HFFc6 (cell line): ENCODE measurements at regions not wholly inside any gene's neighbourhood (a gene's known extent, or its start where the extent isn't known, plus 50 kb on each side); places are given as distances from the start of the nearest gene placed in this dataset.
"Not testable (repeated sequence)": the region's sequence is repeated elsewhere in the genome, so short reads cannot be mapped to it uniquely, and the experiment has no call there.

Source experiments
- DNase-seq: peaks from one replicate; pipeline ENCODE4 v3.0.0-alpha.2; 2018
- H3K27ac Mint-ChIP-seq: 2 replicates; pipeline ENCODE4 v1.8.0; 2020; ENCODE audit warnings: mild to moderate bottlenecking, mixed read lengths
- H3K27me3 Mint-ChIP-seq: 2 replicates; pipeline ENCODE4 v1.8.0; 2021; ENCODE audit warnings: mild to moderate bottlenecking, moderate library complexity, mixed read lengths; ENCODE audit not compliant: insufficient read depth
- H3K36me3 Mint-ChIP-seq: 2 replicates; pipeline ENCODE4 v1.8.0; 2021; ENCODE audit warnings: low read depth, mixed read lengths
- H3K4me1 Mint-ChIP-seq: 2 replicates; pipeline ENCODE4 v1.8.0; 2020; ENCODE audit warnings: low read depth, mixed read lengths
- H3K4me3 Mint-ChIP-seq: 2 replicates; pipeline ENCODE4 v1.8.0; 2020; ENCODE audit warnings: mild to moderate bottlenecking, moderate library complexity, mixed read lengths
- H3K9me3 Mint-ChIP-seq: 2 replicates; pipeline ENCODE4 v1.8.0; 2020; ENCODE audit warnings: mild to moderate bottlenecking, mixed read lengths
- TF ChIP-seq, protein P1 (sequence below): fragments of 200-600 bp; sonication (generic); IDR thresholded peaks from 2 replicates; pipeline ENCODE4 v1.5.0; 2021; ENCODE audit warnings: antibody characterized with exemption, mild to moderate bottlenecking

DNA sequence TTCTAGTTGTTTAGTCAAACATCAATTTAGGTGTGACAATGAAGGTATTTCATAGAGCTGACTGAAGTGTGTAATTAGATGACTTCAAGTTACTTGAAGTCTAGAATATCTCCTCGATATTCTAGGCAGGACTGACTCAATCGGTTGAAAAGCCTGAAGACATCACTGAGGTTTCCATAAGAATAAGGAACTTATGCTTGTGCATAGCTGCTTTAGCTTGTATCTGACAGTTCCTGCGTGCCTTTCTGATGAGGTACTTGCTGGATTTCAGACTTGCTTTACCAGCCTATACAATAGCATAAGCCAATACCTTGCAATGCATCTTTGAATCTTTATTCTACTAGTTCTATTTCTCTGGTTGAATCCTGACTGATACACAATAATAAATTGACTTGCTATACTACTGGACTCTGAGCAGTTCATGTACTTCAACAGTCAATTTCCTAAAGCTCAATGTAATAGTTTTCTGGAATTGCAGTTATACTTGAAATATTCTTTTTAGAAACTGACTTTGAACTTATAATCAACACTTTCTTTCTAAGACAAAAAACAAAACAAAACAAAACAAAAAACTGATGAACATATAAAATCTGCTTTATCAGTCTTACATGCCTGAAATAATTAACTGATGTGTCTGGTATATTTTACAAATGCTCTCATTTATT is 1534.8 kb downstream of the SLITRK5 start:
- no peaks in the 10 kb centered on the region; the same call in 1 of the 2 replicates for H3K27me3 Mint-ChIP-seq
- no peaks in the 10 kb centered on the region for H3K36me3 Mint-ChIP-seq
- H3K9me3 Mint-ChIP-seq, result peaks cover 15% of the 10 kb centered on the region; the same call in 1 of the 2 replicates
- TF ChIP-seq, protein P1, sequence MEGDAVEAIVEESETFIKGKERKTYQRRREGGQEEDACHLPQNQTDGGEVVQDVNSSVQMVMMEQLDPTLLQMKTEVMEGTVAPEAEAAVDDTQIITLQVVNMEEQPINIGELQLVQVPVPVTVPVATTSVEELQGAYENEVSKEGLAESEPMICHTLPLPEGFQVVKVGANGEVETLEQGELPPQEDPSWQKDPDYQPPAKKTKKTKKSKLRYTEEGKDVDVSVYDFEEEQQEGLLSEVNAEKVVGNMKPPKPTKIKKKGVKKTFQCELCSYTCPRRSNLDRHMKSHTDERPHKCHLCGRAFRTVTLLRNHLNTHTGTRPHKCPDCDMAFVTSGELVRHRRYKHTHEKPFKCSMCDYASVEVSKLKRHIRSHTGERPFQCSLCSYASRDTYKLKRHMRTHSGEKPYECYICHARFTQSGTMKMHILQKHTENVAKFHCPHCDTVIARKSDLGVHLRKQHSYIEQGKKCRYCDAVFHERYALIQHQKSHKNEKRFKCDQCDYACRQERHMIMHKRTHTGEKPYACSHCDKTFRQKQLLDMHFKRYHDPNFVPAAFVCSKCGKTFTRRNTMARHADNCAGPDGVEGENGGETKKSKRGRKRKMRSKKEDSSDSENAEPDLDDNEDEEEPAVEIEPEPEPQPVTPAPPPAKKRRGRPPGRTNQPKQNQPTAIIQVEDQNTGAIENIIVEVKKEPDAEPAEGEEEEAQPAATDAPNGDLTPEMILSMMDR, result no peak
- no peak for DNase-seq
- no peaks in the 10 kb centered on the region for H3K4me1 Mint-ChIP-seq
- H3K27ac Mint-ChIP-seq, result no peak overlapping the region
- no peak overlapping the region for H3K4me3 Mint-ChIP-seq

DNA sequence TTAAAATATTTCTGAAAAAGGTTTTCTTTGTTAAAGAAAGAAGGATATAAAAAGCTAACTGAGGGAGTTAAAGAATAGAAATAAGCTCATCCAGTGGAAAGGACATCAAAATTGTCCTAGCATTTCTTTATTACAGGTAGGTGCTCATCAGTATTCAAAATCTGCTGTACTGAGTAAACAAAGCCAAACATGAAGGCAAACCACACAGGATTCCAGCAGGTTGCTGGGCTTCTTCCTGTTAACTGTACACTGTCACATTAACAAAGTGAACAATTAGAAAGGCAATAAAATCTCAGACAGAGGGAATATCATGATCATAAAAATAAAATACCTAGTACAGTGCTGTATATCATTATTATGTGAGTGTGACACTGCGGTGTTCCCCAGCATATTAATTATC is 1541.0 kb downstream of the SLITRK5 start:
- TF ChIP-seq, protein P1, result no peak
- H3K9me3 Mint-ChIP-seq, result peaks cover 17% of the 10 kb centered on the region

DNA sequence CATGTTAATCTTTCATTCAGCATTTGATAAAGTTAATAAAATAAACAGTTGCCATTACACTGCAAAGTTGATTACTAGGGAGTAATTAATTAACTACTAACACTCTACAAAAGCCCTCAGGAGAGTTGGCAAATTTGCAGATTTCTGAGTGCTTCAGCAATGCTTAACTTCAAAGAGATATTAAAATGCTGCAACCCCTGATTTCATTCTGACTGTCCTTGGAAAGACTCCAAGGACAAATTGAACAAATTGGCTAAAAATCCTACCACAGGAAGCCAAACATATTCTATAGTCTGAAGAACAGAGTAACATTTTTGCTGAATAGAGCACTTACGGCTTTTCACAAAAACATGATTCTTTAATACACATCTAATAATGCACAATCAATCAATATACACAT is 1543.0 kb downstream of the SLITRK5 start:
- TF ChIP-seq, protein P1, result no peak
- Mint-ChIP-seq H3K4me1 (no peaks in the 10 kb centered on the region), H3K9me3 (peaks cover 17% of the 10 kb centered on the region), H3K27ac (no peak overlapping the region), H3K4me3 (no peak overlapping the region), H3K36me3 (no peaks in the 10 kb centered on the region), H3K27me3 (no peaks in the 10 kb centered on the region; the same call in 1 of the 2 replicates)
- DNase-seq, result no peak

More for the DNA sequence above, 1541.0 kb downstream of the SLITRK5 start:
- H3K27ac Mint-ChIP-seq, result no peak overlapping the region
- no peak for DNase-seq
- no peaks in the 10 kb centered on the region for H3K36me3 Mint-ChIP-seq
- H3K4me1 Mint-ChIP-seq, result no peaks in the 10 kb centered on the region
- no peak overlapping the region for H3K4me3 Mint-ChIP-seq
- H3K27me3 Mint-ChIP-seq, result no peaks in the 10 kb centered on the region; the same call in none of the 2 replicates

DNA sequence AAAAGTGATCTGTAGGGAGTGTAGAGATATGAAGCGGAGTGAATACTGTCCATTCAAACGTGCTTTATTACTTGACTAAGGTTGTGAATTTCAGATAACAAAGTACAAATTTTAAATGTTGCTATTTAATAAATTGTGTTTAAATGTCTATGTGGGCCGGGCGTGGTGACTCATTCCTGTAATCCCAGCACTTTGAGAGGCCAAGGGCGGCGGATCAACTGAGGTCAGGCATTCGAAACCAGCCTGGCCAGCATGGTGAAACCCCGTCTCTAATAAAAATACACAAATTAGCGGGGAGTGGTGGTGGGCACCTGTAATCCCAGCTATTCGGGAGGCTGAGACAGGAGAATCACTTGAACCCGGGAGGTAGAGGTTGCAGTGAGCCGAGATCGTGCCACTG is 1544.1 kb downstream of the SLITRK5 start:
- H3K4me1 Mint-ChIP-seq, H3K27ac Mint-ChIP-seq, H3K36me3 Mint-ChIP-seq, DNase-seq, H3K27me3 Mint-ChIP-seq, H3K4me3 Mint-ChIP-seq: not testable (repeated sequence)
- peaks cover 17% of the 10 kb centered on the region for H3K9me3 Mint-ChIP-seq

DNA sequence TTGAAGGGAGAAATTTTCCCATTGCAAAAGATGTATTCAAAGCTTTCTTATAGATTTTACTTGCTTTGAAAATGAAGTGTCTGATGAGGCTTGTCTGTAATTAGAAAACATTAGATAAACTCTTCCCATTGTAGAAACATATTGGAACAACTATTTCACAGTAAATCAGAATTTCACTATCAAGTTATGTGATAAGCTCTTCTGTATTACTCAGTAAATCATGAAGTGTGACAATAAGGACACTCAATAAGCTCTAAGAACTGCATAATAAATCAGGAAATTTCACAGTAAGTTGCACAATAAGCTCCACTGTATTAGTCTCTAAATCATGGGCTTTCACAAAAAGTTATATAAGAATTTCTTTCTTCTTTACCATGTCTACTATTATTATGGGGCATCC is 1546.6 kb downstream of the SLITRK5 start:
- no peak for DNase-seq
- Mint-ChIP-seq H3K4me3 (no peak overlapping the region), H3K9me3 (peaks cover 37% of the 10 kb centered on the region), H3K27ac (no peak overlapping the region), H3K36me3 (no peaks in the 10 kb centered on the region), H3K4me1 (no peaks in the 10 kb centered on the region), H3K27me3 (no peaks in the 10 kb centered on the region; the same call in 1 of the 2 replicates)
- TF ChIP-seq, protein P1, result no peak

DNA sequence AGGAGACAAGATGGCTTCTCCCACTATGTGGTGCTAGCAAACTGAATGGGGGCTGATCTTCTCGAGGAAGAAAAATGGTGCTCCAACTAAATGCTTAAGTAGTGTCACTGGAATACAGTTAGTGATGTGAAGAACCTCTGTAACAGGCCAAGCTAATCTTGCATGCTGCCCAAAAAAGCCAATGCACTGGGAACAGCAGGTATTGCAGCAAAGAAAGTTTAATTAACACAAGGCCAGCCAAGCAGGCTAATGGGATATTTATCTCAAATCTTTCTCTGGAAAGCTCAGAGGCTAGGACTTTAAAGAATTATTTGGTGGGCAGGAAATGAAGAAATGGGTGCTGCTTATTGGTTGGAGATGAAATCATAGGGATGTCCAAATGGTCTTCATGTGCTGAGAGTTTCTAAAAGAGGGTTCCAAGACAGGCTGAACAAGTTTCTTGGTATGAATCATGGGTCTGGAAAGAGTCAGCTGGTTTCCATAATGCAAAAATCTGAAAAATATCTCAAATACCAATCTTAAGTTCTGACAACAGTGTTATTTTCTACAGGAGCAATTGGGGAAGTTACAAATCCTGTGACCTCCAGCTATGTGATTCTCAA is 1550.5 kb downstream of the SLITRK5 start:
- Mint-ChIP-seq H3K27ac (no peak overlapping the region), H3K4me1 (no peaks in the 10 kb centered on the region), H3K36me3 (no peaks in the 10 kb centered on the region), H3K4me3 (no peak overlapping the region), H3K9me3 (peaks cover 27% of the 10 kb centered on the region), H3K27me3 (no peaks in the 10 kb centered on the region)
- DNase-seq, result no peak
- TF ChIP-seq, protein P1, result no peak
